HG03175 (cell line): ENCODE measurements at regions not wholly inside any gene's neighbourhood (a gene's known extent, or its start where the extent isn't known, plus 50 kb on each side); places are given as distances from the start of the nearest gene placed in this dataset.
"Not testable (repeated sequence)": the region's sequence is repeated elsewhere in the genome, so short reads cannot be mapped to it uniquely, and the experiment has no call there.

ENCODE experiments used
- ATAC-seq: cut with Tn5 transposase; IDR thresholded peaks from one replicate; pipeline ENCODE4 v1.9.1; 2021; ENCODE audit warnings: mild to moderate bottlenecking, moderate library complexity; ENCODE audit not compliant: unreplicated experiment

DNA sequence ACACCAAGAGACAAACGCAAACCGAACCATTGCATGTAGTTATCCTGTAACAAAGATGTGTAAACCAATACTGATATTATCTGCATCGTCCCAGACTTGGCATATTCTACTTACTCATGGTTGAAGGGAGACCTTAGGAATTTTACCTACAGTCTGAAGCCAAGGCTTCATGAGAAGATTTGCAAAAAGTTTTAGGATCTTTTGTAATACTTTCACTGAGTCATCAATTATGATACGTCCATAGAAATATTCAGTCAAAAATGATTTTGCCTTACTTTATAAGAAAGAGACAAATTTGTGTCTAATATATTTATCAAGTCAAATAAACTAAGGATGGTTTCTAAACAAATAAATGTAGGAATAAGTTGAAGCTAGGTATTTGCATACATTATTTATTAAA, 1176.1 kb upstream of the ADGRL2 start:
- ATAC-seq: no peak

- ATAC-seq: no peak
Measured at GRCh38 chr1:80607064-80607463, 1193.7 kb upstream of the ADGRL2 start.

DNA sequence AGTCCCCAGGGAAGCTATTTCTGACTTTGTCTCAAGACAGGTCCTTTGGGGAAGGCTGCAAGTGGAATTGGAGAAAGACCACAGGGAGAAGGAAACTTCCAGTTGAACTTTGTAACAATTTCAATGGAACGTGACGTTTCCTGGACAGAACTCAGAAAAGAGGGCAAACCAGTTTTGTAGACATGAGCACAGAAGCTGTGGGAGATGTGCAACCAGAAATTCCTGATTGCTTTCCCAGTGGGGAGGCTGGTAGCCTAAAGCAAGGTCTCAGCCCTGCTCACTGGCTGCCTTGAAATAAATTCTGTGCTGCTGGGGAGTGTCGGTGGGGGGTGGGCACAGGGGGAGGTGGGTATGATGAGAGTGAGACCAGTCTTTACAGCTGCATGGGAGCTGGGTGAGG, 1206.7 kb upstream of the ADGRL2 start:
- no peak for ATAC-seq

GRCh38 chr1:80593197-80593596, 1207.5 kb upstream of the ADGRL2 start:
- ATAC-seq: no peak

- ATAC-seq: no peak
Measured at GRCh38 chr1:80582980-80583379, 1217.8 kb upstream of the ADGRL2 start.

GRCh38 chr1:80579055-80579454, 1221.7 kb upstream of the ADGRL2 start:
- ATAC-seq: no peak

DNA sequence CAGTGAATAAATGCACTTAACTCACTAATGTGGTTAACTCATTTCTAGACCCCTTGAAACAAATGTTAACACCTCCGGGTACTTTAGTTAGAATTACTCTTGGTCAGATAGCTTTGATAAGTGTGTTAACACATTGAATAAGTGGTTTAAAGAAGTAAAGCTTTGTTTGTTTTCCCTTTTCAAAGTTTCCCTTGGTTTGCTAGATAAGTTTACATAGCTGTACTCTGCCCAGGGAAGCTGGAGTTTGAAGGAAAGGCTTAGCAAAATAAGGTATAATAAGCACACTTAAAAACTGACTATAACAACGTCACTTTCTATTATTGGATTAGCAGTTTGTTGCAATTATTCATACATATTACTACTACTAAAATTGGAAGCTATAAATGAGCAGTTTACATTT, 1233.9 kb upstream of the ADGRL2 start:
- ATAC-seq: no peak

GRCh38 chr1:80566123-80566522, 1234.6 kb upstream of the ADGRL2 start:
- no peak for ATAC-seq

DNA sequence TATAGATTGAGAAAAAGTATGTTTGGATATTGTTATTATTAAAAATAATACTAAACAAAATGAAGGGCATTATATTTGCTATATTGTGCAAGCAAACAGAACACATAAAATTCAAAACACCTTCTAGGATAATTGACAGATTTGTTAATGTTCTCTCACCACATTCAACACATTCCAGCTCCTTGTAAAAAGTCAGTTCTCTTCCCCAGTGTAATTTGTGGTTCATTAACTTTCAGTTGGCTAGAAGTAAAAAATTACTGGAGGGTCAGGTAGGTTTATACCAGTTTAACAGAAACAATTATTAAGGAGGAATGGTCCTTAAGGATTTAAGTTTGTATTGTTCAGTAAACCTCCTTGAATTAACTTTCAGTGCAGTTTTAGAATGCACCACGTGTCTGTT, 1235.3 kb upstream of the ADGRL2 start:
- ATAC-seq: no peak

GRCh38 chr1:80542231-80542630, 1258.5 kb upstream of the ADGRL2 start:
- ATAC-seq: no peak

DNA sequence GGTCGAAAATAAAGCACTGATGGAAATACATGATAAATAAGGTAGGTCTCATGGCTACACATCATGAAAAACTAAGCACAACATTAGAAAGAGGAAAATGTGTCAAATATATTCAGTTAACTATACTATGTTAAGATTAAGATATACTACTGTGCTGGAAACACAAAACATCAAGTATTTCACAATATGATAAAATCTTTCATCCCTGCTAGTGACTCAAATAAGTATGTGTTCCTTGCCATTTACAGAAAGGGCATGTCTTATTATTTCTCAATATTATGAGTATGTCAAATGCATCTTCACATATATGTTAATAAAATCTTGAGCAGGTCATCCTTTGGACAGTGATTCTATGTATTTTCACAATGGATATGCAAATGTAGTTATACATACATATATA, 1260.1 kb upstream of the ADGRL2 start:
- ATAC-seq: no peak

DNA sequence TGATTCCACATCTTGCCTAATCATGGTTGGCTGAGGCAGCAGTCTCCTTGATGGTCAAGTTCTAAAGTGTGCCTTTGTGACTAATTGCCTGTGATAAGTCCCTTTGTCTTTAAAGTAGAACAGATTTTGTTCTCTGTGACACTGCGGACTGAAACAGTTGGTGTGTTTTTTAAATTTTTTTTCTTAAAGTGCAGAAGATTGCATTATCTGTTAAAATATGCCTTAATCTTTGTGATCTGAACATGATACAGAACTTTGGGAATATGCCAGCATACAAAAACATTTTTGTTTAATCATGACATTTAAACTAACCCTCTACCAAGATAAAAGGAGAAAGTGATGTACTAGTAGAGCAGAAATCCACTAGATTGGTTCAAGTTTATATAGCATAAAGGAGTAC, 1260.6 kb upstream of the ADGRL2 start:
- ATAC-seq: no peak

- not testable (repeated sequence) for ATAC-seq
Measured at GRCh38 chr1:80539298-80539697, 1261.4 kb upstream of the ADGRL2 start.

- ATAC-seq: no peak
Measured at GRCh38 chr1:80536461-80536860, 1264.3 kb upstream of the ADGRL2 start.

- no peak for ATAC-seq
Measured at GRCh38 chr1:80535466-80535865, 1265.3 kb upstream of the ADGRL2 start.

DNA sequence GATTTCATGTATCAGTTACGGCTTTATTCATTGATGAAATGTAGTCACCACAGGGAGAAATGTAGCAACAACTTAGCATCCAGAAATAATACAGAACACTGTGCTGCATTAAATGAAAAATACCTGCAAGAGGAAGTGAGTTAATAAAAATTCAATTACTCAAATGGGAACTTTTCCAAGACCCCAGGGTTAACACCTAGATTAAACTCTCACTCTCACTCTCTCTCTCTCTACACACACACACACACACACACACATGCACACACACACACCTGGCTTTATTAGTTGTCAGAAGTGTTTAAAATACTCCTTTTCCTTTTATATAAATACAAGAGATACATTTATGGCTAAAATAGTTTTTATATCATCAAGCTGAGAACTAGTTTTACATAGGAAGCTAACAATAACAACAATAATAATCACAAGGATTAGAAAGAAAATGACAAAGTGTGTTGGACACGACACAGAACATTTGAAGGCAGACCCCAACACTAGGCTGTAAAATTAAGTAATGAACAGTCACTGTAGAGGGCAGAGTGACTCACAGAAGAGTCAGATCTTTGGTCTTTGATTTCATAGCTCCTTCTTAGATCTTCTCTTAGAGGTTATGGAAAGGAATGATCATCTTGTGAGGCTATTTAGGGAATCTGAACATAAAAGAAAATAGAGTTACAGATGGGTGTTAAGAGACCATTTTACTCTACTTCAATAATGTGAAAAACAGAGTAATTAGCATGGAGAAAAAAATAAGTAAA, 1266.0 kb upstream of the ADGRL2 start:
- ATAC-seq: no peak

DNA sequence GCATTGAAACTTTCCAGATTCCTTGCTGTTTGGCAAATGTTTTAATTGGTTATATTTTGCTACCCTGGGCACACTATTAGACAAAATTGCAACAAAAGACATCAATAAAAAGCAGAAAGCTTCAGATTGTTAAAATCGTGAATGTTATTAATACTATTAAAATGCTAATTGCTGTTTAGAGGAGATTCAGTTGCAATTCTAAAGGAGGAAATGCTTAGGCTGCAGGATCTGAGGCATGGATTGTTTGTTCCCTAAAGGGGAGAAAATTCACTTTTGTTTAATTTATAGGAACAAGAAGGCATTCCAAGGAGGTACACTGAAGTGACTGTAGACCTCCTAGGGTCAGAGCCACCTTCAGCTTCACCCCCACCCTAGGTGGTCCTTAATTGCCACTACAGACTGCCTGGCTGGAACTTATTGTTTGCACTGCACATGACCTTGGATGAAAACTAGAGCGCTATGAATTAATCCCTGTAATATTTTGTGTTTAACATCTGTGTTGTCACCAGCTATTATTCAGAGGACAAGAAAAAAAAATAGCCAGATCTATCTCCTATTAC, 1266.9 kb upstream of the ADGRL2 start:
- ATAC-seq: no peak

DNA sequence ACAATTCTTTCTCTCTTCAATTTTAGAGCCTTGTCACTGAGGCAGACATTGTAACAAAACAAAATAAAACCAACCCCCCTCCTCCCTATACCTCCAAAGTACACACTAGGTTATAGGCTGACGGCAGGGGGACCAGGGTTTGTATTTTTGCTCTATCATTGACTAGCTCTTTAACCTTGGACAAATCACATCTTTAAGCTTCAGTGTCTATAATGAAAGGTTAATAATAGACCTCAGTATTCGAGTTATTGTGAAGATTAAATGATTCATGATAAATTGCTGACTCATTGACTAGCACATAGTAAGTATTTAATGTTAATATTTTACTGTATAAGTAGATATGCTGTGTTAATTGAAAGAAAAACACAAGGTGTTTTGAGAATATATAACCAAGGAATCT, 1267.6 kb upstream of the ADGRL2 start:
- no peak for ATAC-seq

DNA sequence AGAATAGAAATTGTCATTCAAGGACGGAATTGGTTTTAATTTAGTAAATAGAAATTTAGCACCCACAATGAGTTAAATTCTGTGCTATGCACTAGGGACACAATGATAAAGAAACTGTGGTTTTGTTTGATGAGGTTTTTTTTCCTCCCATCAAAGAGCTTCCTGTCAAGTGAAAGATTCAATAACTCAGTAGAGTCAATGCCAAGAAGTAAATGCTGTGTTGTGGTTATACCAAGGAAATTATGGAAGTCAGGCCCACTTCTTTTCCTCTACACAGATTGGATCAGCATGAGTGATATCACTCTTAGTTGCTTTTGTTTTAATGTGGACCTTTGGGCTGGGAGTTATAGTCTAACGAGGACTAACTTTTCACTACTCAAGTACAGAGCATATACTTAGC, 1269.6 kb upstream of the ADGRL2 start:
- no peak for ATAC-seq

GRCh38 chr1:80529546-80529945, 1271.2 kb upstream of the ADGRL2 start:
- ATAC-seq: no peak

DNA sequence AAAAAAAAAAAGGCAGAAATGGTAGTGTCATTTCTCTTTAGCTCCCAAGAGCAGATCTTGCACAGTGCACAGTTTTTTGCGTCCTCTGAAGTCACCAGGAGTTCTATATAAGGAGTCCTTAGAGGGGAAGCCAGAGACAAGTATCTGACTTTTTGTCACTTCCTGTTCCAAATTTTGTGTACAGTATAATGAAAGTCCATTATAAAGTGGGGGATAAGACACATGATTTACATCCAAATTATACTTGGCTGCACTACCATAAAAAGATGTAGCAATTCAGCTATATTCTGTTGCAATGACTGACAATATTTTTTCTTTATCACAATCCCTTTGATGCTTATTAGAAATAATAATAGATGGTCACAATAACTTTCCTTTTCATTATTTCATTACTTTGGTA, 1276.9 kb upstream of the ADGRL2 start:
- ATAC-seq: no peak

DNA sequence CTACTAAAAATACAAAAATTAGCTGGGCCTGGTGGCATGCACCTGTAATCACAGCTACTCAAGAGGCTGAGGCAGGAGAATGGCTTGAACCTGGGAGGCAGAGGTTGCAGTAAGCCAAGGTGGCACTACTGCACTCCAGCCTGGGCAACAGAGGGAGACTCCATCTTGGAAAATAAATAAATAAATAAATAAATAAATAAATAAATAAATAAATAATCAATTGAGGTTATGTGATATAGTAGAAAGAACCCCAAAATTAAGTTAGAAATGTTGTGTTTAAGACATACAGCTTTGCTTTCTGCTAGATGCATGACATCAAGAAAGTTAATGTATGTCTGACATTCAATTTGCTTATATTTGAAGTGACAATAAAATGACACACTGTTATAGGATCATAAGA, 1277.7 kb upstream of the ADGRL2 start:
- not testable (repeated sequence) for ATAC-seq

DNA sequence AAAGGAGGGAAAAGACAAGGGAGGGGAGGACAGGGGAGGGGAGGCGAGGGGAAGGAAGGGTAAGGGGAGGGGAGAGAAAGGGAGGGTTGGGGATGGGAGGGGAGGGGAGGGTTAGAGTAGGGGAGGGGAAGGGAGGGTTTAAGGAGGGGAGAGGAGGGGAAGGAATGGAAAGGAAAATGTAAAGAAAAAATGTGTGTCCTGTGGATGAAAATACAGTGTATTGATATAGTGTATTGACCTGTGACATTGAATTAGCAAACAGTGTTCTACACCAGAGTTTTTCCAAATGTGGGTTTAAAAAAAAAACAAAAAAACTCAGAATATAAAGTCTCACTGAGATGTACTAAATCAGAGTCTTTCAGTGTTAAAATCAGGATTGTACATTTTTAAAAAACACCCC, 1279.8 kb upstream of the ADGRL2 start:
- ATAC-seq: no peak
